A549 (cell line): ENCODE measurements at regions not wholly inside any gene's neighbourhood (a gene's known extent, or its start where the extent isn't known, plus 50 kb on each side); places are given as distances from the start of the nearest gene placed in this dataset.

Experiments
- BCL3 ChIP-seq: fragments of >200 bp; sonication (Bioruptor Twin); formaldehyde crosslinking; IDR thresholded peaks from 3 replicates; pipeline ENCODE4 v1.6.1; 2016
- BHLHE40 ChIP-seq: IDR thresholded peaks from 2 replicates; pipeline ENCODE4 v1.6.1; 2012; ENCODE audit warnings: low read depth, low read length, inconsistent platforms
- CBX2 ChIP-seq: fragments of 200-600 bp; sonication (generic); IDR thresholded peaks from 2 replicates; pipeline ENCODE4 v1.6.1; 2016; ENCODE audit warnings: low read depth, mild to moderate bottlenecking, borderline replicate concordance
- RFX5 ChIP-seq: fragments of 450-650 bp; IDR thresholded peaks from 2 replicates; pipeline ENCODE4 v1.7.1; 2014; ENCODE audit warnings: antibody characterized with exemption, mild to moderate bottlenecking, moderate library complexity

- TF ChIP-seq BCL3, result no peak
- TF ChIP-seq RFX5, result no peak
- TF ChIP-seq CBX2, result no peak
- TF ChIP-seq BHLHE40, result no peak
Measured at GRCh38 chr5:2124434-2125170, 241.9 kb upstream of the IRX4 start.
